Osteocyte (in vitro differentiated cells): ENCODE measurements at regions not wholly inside any gene's neighbourhood (a gene's known extent, or its start where the extent isn't known, plus 50 kb on each side); places are given as distances from the start of the nearest gene placed in this dataset.

ENCODE experiments used
- DNase-seq: peaks from one replicate; pipeline ENCODE4 v3.0.0; 2021; ENCODE audit warnings: mixed read lengths; ENCODE audit not compliant: unreplicated experiment; ENCODE audit errors: extremely low spot score
- H3K27ac Mint-ChIP-seq: one replicate; pipeline ENCODE4 v1.8.0; 2021; ENCODE audit warnings: mild to moderate bottlenecking, mixed read lengths; ENCODE audit not compliant: unreplicated experiment
- H3K27me3 Mint-ChIP-seq: one replicate; pipeline ENCODE4 v1.8.0; 2021; ENCODE audit warnings: mixed read lengths; ENCODE audit not compliant: unreplicated experiment
- H3K36me3 Mint-ChIP-seq: one replicate; pipeline ENCODE4 v1.8.0; 2021; ENCODE audit warnings: mixed read lengths; ENCODE audit not compliant: unreplicated experiment
- H3K4me1 Mint-ChIP-seq: one replicate; pipeline ENCODE4 v1.8.0; 2021; ENCODE audit warnings: mixed read lengths; ENCODE audit not compliant: unreplicated experiment
- H3K4me3 Mint-ChIP-seq: one replicate; pipeline ENCODE4 v1.8.0; 2021; ENCODE audit warnings: mild to moderate bottlenecking, moderate library complexity, mixed read lengths; ENCODE audit not compliant: unreplicated experiment
- H3K9me3 Mint-ChIP-seq: one replicate; pipeline ENCODE4 v1.8.0; 2021; ENCODE audit warnings: mixed read lengths; ENCODE audit not compliant: unreplicated experiment
- CTCF ChIP-seq: fragments of 200-600 bp; sonication (generic); IDR thresholded peaks from 2 replicates; pipeline ENCODE4 v1.5.0; 2021; ENCODE audit warnings: antibody characterized with exemption, mild to moderate bottlenecking, moderate library complexity

DNA sequence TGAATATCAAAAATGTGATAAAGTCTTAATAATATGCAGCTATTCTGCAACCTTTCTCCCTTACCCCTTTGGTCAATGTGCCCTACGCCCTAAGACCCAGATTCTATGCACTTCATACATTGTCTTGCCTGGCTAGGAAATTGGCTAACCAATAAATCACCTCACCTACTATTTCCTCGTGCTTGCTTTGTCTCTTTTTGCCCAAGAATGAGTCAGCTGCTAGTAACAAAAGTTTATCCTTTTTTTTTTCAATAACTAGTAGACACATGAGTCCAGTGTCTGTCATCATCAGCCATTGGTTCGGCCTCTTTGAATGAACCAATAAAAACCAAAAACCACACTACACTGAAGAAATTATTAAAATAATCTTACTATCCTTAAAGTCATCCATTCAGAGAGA, 387.1 kb downstream of the PPP3CA start:
- H3K36me3 Mint-ChIP-seq, result no peaks in the 10 kb centered on the region
- TF ChIP-seq CTCF, result no peak
- DNase-seq, result no peak
- peaks cover 6% of the 10 kb centered on the region for H3K27me3 Mint-ChIP-seq
- no peaks in the 10 kb centered on the region for H3K4me1 Mint-ChIP-seq
- H3K27ac Mint-ChIP-seq, result no peak overlapping the region
- no peak overlapping the region for H3K4me3 Mint-ChIP-seq
- H3K9me3 Mint-ChIP-seq, result no peaks in the 10 kb centered on the region

DNA sequence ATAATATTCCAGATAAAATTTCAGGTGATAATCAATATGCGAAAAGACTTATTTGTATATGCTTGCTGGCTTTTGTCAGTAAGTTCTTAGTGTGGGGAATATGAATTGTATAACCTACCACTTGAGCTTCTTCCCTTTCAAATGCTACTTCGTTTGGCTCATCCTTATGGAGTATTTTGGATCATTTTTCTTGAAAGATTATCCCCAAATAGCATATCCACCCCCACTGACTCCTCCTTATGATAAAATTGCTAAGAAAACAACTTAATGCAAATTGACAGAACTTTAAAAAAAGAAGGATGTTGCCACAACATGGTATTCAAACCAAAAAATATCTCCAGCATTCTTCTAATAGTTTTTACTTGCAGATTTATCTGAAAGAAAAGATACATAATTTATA, 393.3 kb downstream of the PPP3CA start:
- no peak for TF ChIP-seq CTCF
- H3K36me3 Mint-ChIP-seq, result no peaks in the 10 kb centered on the region
- no peak overlapping the region for H3K4me3 Mint-ChIP-seq
- peaks cover 7% of the 10 kb centered on the region for H3K4me1 Mint-ChIP-seq
- DNase-seq, result no peak
- H3K27me3 Mint-ChIP-seq, result peaks cover 22% of the 10 kb centered on the region
- no peaks in the 10 kb centered on the region for H3K9me3 Mint-ChIP-seq
- H3K27ac Mint-ChIP-seq, result no peak overlapping the region

GRCh38 chr4:100953616-100954015, 393.7 kb downstream of the PPP3CA start:
- no peak for DNase-seq
- Mint-ChIP-seq H3K4me3 (no peak overlapping the region), H3K27ac (no peak overlapping the region), H3K9me3 (no peaks in the 10 kb centered on the region), H3K36me3 (no peaks in the 10 kb centered on the region), H3K27me3 (peaks cover 23% of the 10 kb centered on the region), H3K4me1 (peaks cover 7% of the 10 kb centered on the region)
- no peak for TF ChIP-seq CTCF

DNA sequence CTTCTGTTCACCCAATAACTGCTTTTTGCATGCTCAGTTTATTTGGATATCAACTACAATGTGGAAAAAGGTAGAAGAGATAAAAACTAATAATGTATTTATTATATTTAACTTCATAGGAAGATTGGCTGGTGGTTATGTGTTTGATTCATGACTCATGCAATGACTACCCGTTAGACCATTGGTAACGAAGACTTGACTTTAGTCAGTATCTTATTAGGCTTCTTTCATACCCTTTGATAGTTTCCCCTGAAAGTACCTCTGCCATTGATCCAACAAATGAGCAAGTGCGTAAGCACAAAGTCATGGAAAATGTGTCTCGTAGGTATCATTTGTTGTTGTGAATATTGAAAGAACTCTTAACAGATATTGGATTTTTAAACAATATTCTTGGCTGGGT, 394.7 kb downstream of the PPP3CA start:
- no peaks in the 10 kb centered on the region for H3K9me3 Mint-ChIP-seq
- no peaks in the 10 kb centered on the region for H3K36me3 Mint-ChIP-seq
- no peak for DNase-seq
- no peak overlapping the region for H3K27ac Mint-ChIP-seq
- H3K4me1 Mint-ChIP-seq, result peaks cover 7% of the 10 kb centered on the region
- TF ChIP-seq CTCF, result no peak
- no peak overlapping the region for H3K4me3 Mint-ChIP-seq
- H3K27me3 Mint-ChIP-seq, result peaks cover 24% of the 10 kb centered on the region

GRCh38 chr4:100949350-100949935, 397.9 kb downstream of the PPP3CA start:
- Mint-ChIP-seq H3K27ac (no peak overlapping the region), H3K27me3 (peaks cover 22% of the 10 kb centered on the region), H3K4me3 (no peak overlapping the region), H3K36me3 (no peaks in the 10 kb centered on the region), H3K9me3 (no peaks in the 10 kb centered on the region), H3K4me1 (peaks cover 7% of the 10 kb centered on the region)
- no peak for TF ChIP-seq CTCF
- no peak for DNase-seq
